GM12873 (cell line): ENCODE measurements at regions not wholly inside any gene's neighbourhood (a gene's known extent, or its start where the extent isn't known, plus 50 kb on each side); places are given as distances from the start of the nearest gene placed in this dataset.

Source experiments
- TF ChIP-seq, protein P1 (sequence below): IDR thresholded peaks from 2 replicates; pipeline ENCODE4 v1.5.1; 2012; ENCODE audit warnings: low read depth, mild to moderate bottlenecking, moderate library complexity, low read length, control low read depth; ENCODE audit not compliant: insufficient read depth; ENCODE audit errors: missing control alignments

DNA sequence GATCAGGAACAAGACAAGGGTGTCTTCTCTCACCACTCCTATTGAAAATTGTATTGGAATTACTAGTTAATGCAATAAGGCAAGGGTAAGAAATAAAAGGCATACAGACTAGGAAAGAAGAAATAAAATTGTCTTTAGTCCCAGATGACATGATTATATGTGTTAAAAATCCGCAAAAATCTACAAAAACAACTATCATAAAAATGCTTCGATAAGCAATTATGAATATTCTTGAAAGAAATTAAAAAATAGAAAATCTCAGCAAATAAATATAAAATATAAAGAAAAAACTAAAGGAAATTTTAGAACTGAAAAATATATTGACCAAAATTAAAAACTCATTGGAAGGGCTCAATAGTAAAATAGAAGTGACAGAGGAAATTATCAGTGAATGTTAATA is 243.3 kb downstream of the ZNF674 start:
- TF ChIP-seq, protein P1, sequence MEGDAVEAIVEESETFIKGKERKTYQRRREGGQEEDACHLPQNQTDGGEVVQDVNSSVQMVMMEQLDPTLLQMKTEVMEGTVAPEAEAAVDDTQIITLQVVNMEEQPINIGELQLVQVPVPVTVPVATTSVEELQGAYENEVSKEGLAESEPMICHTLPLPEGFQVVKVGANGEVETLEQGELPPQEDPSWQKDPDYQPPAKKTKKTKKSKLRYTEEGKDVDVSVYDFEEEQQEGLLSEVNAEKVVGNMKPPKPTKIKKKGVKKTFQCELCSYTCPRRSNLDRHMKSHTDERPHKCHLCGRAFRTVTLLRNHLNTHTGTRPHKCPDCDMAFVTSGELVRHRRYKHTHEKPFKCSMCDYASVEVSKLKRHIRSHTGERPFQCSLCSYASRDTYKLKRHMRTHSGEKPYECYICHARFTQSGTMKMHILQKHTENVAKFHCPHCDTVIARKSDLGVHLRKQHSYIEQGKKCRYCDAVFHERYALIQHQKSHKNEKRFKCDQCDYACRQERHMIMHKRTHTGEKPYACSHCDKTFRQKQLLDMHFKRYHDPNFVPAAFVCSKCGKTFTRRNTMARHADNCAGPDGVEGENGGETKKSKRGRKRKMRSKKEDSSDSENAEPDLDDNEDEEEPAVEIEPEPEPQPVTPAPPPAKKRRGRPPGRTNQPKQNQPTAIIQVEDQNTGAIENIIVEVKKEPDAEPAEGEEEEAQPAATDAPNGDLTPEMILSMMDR, result no peak

DNA sequence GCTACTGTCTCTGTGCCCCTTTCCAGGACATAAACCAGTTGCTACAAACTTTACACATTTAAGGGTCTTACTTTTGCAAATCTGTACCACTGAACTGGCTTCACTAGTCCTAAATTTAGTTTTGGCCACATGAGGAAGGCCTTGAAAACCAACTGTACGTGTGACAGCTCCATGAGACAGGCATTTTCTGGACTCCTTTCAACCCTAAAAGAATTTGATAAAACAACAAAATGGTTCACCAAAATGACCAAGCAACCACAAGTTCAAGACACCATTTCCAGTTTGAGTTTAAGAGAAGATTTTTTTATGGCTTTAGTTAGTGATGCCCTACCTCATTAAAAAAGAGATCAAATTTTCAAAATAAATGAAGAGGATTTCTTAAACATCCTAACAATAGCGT is 246.4 kb downstream of the ZNF674 start:
- TF ChIP-seq, protein P1, result no peak

DNA sequence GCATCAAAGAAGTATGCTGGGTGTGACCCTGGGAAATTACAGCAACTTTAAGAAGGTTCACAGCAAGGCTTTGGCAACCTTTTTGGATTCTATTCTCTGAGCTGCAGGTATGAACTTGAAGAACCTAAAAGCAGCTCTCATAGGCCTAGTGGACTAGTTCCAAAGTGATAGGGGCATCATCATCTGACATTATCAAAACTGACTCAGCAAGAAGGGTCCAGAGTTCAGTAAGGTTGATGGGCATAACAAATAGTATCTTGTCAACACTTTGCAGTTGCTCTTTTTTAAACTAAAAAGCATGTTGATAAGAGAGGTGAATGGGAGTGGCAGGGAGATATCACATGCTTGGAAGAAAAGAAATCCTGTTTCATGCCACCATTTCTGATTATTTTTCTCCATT is 249.3 kb downstream of the ZNF674 start:
- TF ChIP-seq, protein P1, result no peak

DNA sequence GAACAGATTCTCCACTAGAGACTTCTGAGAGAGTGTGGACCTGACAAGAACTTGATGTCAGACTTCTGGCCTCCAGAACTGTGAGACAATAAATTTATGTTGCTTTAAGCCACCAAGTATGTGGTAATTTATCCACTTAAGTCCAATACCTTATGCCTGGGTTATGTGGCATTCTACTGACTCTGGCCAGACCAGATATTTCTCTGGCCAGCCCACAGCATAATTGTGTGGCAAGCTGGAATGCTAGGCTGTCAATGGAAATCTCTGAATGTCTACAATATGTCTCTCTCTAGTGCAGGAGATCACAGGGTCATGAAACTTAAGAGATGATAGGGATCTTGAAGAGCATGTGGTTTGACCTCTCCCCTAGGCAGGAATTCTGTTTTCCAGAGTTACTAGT is 251.0 kb downstream of the ZNF674 start:
- TF ChIP-seq, protein P1, result no peak

DNA sequence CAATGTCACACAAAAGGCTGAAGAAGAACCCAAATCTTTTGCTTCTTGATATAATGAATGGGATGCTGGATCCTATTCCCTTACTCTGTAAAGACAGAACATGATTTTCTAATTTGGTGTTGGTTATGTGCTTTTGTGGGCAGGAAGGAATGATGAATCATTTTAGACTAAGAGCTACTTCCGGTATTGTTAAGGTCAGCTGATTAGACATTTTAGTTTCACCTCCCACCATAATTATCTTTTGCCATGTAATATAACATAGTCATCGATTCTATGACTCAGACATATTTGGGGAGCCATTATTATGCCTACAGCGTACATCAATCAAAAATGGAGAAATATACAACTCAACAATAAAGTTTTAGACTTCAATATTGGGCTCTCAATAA is 265.3 kb downstream of the ZNF674 start:
- TF ChIP-seq, protein P1, result no peak

DNA sequence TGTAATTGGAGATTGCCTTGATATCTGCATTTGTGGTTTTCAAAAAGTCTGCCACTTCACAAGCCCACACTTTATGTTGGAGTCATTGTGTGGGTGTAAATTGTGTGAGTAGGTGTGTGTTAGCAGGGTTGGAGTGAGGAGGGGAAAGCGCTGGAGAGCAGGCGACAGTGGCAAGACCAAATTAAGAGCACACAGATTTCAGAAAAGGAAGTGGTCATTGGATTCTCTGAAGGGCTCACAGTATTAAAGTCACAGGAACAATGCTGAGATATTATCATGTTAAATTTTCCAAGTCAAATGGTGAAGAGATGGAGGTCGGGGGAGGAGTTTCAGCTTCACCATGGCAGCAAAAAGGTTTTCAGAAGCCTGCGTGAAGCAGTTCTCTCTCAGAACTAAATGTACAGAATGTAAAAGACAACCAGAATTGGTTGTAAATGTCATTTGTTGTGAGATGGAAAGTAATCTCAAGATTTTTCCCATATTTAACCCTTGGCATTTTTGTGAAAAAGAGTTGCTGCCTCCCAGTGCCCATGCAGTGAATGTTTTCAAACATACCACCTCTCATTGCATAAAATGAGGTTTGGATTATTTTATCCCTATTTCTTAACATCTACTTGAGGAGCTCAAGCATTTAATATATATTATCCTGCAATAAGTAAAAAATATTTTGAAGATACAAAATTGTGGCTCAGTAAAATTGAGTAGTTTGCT is 265.9 kb downstream of the ZNF674 start:
- TF ChIP-seq, protein P1, result no peak

DNA sequence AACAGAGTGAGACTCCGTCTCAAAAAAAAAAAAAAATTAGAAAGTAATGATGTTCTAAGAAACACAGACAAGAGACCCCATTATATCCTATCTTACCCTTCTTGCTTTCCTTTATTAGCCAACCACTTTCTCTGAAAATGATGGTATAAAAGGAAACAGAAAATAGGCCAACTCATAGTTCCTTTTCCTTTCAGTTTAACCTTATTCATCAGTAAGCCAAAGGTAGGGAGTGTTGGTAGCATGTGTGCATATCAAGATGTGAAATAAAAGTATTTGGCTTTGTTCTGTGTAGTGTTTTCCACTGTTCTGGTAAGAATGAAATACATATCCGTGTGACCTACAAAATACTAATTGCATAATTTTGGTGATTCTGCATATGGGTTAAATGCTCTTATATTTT is 266.6 kb downstream of the ZNF674 start:
- TF ChIP-seq, protein P1, result no peak

DNA sequence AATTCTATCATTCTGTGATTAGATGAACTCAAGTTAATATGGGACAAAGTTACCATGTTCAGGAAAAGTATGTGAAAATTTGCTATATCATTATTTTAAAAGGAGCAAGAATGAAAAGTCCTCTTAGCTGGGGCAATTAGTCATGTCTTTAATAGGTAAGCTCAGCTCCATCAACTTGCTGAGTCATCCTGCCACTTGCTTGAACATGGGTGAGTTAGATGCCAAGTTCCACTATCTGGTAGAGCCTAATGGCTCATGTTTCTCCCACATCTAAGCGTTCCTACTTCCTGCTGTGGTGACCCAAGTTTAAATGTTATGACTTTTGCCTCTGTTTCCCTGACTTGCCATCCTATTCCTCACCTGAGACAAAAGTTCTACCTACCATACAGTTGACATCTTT is 276.8 kb downstream of the ZNF674 start:
- TF ChIP-seq, protein P1, result no peak
